Loucy (cell line): ENCODE measurements at regions not wholly inside any gene's neighbourhood (a gene's known extent, or its start where the extent isn't known, plus 50 kb on each side); places are given as distances from the start of the nearest gene placed in this dataset.

Source experiments
- EZH2phosphoT487 ChIP-seq: fragments of 200-600 bp; IDR thresholded peaks from 2 replicates; pipeline ENCODE4 v1.6.1; 2018; ENCODE audit warnings: antibody characterized with exemption, mild to moderate bottlenecking, moderate library complexity, borderline replicate concordance
- TF ChIP-seq, protein P1 (sequence below): fragments of 200-600 bp; sonication (generic); conservative IDR thresholded peaks from 2 replicates; pipeline ENCODE4 v1.5.1; 2014; ENCODE audit warnings: mild to moderate bottlenecking, antibody characterized with exemption, low read length

DNA sequence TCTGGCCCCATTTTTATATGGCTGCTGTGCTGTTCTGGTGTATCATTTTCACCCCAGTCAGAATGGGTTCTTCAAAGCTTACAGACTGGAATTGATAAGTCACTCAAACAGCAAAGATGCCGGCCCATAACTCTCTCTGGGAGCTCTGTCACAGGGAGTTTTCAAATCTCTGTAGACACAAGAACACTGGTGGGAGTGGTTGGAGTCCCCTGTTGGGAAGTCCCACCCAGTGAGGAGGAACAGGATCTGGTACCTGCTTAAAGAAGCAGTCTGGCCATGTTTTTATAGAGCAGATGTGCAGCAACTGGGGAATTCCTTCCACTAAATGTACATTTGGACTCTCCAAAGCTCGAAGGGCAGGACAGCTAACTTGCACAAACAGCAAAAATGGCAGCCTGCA is 69.3 kb upstream of the UGT2B7 start:
- TF ChIP-seq, protein P1, sequence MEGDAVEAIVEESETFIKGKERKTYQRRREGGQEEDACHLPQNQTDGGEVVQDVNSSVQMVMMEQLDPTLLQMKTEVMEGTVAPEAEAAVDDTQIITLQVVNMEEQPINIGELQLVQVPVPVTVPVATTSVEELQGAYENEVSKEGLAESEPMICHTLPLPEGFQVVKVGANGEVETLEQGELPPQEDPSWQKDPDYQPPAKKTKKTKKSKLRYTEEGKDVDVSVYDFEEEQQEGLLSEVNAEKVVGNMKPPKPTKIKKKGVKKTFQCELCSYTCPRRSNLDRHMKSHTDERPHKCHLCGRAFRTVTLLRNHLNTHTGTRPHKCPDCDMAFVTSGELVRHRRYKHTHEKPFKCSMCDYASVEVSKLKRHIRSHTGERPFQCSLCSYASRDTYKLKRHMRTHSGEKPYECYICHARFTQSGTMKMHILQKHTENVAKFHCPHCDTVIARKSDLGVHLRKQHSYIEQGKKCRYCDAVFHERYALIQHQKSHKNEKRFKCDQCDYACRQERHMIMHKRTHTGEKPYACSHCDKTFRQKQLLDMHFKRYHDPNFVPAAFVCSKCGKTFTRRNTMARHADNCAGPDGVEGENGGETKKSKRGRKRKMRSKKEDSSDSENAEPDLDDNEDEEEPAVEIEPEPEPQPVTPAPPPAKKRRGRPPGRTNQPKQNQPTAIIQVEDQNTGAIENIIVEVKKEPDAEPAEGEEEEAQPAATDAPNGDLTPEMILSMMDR: no peak
- no peak for TF ChIP-seq EZH2phosphoT487
